ENCODE measurements at regions not wholly inside any gene's neighbourhood (a gene's known extent, or its start where the extent isn't known, plus 50 kb on each side); places are given as distances from the start of the nearest gene placed in this dataset.

DNA sequence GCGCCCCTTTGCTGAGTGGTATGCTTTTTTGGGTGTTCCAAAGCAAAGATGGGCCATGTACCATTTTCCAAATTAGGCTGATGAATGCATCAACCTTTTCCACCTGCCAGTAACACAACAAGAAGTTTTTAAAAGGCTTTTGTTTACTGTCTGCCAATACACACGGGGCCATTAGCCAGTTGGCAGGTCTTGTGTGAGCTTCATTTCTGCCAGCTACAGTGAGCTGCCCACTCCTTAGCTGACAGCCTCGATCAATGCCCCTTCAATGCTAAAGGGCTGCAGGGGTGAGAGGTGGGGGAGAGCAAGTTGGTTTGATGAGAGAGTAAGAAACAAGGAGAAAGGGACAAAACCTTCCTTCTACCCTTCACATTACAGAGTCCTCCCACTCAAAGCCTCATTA lies 128.7 kb downstream of the C5orf15 start:
- no peak overlapping the region for H3K27ac Mint-ChIP-seq
- H3K36me3 Mint-ChIP-seq (ENCODE audit: insufficient read depth), result no peaks in the 10 kb centered on the region
- H3K9me3 Mint-ChIP-seq (ENCODE audit: low read depth), result no peaks in the 10 kb centered on the region
- TF ChIP-seq, protein P1, sequence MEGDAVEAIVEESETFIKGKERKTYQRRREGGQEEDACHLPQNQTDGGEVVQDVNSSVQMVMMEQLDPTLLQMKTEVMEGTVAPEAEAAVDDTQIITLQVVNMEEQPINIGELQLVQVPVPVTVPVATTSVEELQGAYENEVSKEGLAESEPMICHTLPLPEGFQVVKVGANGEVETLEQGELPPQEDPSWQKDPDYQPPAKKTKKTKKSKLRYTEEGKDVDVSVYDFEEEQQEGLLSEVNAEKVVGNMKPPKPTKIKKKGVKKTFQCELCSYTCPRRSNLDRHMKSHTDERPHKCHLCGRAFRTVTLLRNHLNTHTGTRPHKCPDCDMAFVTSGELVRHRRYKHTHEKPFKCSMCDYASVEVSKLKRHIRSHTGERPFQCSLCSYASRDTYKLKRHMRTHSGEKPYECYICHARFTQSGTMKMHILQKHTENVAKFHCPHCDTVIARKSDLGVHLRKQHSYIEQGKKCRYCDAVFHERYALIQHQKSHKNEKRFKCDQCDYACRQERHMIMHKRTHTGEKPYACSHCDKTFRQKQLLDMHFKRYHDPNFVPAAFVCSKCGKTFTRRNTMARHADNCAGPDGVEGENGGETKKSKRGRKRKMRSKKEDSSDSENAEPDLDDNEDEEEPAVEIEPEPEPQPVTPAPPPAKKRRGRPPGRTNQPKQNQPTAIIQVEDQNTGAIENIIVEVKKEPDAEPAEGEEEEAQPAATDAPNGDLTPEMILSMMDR (IDR thresholded peaks at IDR 0.05; ENCODE audit: unreplicated experiment), result no peak
- peaks cover 9% of the 10 kb centered on the region for H3K27me3 Mint-ChIP-seq
- peaks cover 13% of the 10 kb centered on the region for H3K4me1 Mint-ChIP-seq (ENCODE audit: low read depth)
- no peak overlapping the region for H3K4me3 Mint-ChIP-seq (ENCODE audit: low read depth)
- DNase-seq (ENCODE audit: low spot score, unreplicated experiment), result no peak

DNA sequence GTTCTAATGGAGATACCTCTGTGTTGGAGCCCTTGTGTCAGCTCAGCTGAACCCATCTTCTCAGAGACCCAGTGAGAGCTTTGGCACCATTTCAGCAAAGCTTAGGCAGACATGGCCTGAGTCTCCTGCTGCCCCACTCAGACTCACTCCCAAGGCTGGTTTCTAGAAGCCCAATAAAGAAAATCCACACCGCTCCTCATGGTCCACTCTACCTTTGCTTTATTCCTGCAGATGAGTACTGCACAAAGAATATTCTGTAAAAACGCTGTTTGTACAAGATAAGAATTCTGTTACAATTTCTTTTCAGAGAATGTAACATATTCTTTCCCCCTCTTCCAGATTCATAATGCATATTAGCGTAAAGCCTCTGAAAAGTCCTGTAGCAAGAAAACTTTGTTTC lies 129.3 kb downstream of the C5orf15 start:
- Mint-ChIP-seq H3K27ac (no peak overlapping the region), H3K36me3 (ENCODE audit: insufficient read depth) (no peaks in the 10 kb centered on the region), H3K9me3 (ENCODE audit: low read depth) (no peaks in the 10 kb centered on the region), H3K4me1 (ENCODE audit: low read depth) (peaks cover 9% of the 10 kb centered on the region), H3K4me3 (ENCODE audit: low read depth) (no peak overlapping the region), H3K27me3 (peaks cover 9% of the 10 kb centered on the region)
- no peak for DNase-seq (ENCODE audit: low spot score, unreplicated experiment)
- TF ChIP-seq, protein P1 (IDR thresholded peaks at IDR 0.05; ENCODE audit: unreplicated experiment), result no peak

DNA sequence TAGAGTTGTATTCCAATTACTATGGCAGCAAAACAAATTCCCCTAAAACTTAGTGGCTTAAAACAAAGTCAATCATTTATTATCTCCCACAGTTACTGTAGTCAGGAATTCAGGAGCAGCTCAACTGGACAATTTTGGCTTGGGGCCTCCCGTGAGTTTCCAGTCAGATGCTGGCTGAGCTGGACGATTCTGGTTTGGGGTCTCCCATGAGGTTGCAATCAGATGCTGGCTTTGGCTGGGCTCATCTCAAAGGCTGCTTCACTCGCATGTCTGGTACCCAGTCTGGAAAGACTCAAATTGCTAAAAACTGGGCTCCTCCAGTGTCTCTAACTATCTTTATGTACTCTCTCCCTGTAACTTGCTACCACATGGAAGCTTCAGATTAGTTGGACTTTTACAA lies 130.1 kb downstream of the C5orf15 start:
- TF ChIP-seq, protein P1 (IDR thresholded peaks at IDR 0.05; ENCODE audit: unreplicated experiment), result no peak
- Mint-ChIP-seq H3K27me3 (peaks cover 13% of the 10 kb centered on the region), H3K9me3 (ENCODE audit: low read depth) (no peaks in the 10 kb centered on the region), H3K4me1 (ENCODE audit: low read depth) (peaks cover 6% of the 10 kb centered on the region), H3K27ac (no peak overlapping the region), H3K4me3 (ENCODE audit: low read depth) (no peak overlapping the region), H3K36me3 (ENCODE audit: insufficient read depth) (no peaks in the 10 kb centered on the region)
- no peak for DNase-seq (ENCODE audit: low spot score, unreplicated experiment)

DNA sequence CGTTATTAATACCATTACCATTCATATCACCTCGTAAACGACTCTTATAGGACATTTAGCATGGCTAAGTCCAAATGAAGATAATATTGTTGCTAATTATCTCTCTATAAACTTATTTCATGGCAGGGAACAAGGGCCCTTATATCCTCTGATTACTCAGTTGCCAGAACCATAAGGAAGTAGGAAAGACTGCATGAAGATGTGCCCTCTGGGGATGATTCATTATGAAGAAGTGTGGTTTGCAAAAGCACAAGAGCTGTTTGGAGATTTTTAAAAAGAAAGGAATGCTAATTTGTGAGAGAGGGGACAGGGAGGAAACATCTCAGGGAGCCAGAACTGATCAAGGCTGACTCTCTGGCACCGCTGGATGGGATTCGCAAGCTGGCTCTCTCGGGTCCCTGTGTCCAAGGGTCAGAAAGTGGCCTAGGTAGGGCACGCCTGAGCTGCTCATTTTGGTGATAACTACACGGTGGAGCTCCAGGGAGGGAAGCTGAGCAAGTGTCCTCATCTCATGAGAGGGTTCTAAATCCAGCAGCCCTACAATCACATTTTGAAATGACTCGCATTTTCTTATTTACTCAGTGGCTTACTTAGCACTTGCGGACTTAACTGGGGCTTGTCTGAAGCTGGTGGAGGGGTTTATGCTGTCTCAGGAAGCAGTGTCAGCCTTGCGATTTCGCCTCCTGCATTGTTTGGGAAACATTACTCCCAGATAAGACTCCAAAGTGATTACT lies 136.8 kb downstream of the C5orf15 start:
- DNase-seq (ENCODE audit: low spot score, unreplicated experiment), result no peak
- Mint-ChIP-seq H3K4me1 (ENCODE audit: low read depth) (peaks cover 18% of the 10 kb centered on the region), H3K9me3 (ENCODE audit: low read depth) (no peaks in the 10 kb centered on the region), H3K27ac (no peak overlapping the region), H3K36me3 (ENCODE audit: insufficient read depth) (no peaks in the 10 kb centered on the region), H3K4me3 (ENCODE audit: low read depth) (no peak overlapping the region), H3K27me3 (peaks cover 30% of the 10 kb centered on the region)
- TF ChIP-seq, protein P1 (IDR thresholded peaks at IDR 0.05; ENCODE audit: unreplicated experiment), result no peak

DNA sequence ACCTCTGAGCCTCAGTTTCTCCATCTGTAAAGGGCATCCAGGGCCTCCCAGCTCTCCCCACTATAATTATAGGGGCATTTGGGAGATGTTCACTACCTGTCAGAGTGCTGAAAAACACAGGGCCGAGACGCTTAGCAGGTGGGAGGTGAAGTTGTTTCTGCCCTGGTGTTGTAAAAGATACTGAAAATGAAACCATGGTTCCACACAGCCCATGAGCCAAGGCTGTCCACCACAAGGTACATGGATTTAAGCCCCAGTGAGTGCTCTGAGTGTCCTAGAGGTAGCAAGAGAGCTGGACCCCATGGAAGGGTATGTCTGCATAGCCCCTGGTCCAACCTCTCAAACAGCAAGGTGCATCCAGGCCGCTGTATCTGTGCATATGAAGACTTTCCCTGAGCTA lies 137.5 kb downstream of the C5orf15 start:
- H3K9me3 Mint-ChIP-seq (ENCODE audit: low read depth), result no peaks in the 10 kb centered on the region
- no peak overlapping the region for H3K27ac Mint-ChIP-seq
- peaks cover 30% of the 10 kb centered on the region for H3K27me3 Mint-ChIP-seq
- no peak overlapping the region for H3K4me3 Mint-ChIP-seq (ENCODE audit: low read depth)
- TF ChIP-seq, protein P1 (IDR thresholded peaks at IDR 0.05; ENCODE audit: unreplicated experiment), result no peak
- peaks cover 22% of the 10 kb centered on the region for H3K4me1 Mint-ChIP-seq (ENCODE audit: low read depth)
- DNase-seq (ENCODE audit: low spot score, unreplicated experiment), result no peak
- H3K36me3 Mint-ChIP-seq (ENCODE audit: insufficient read depth), result no peaks in the 10 kb centered on the region

All from progenitor cell of endocrine pancreas (in vitro differentiated cells).